Sigmoid colon (tissue), 4 donors: ENCODE measurements at regions not wholly inside any gene's neighbourhood (a gene's known extent, or its start where the extent isn't known, plus 50 kb on each side); places are given as distances from the start of the nearest gene placed in this dataset.
"Not testable (repeated sequence)": the region's sequence is repeated elsewhere in the genome, so short reads cannot be mapped to it uniquely, and the experiment has no call there.

Experiments used
- CTCF ChIP-seq, 4 experiments: fragments of 450-650 bp in 3 of 4; fragments of 200-600 bp in 1 of 4; IDR thresholded peaks; one replicate each; pipeline ENCODE4 v1.5.1; 2016 to 2019; ENCODE audit warnings: antibody characterized with exemption in 4 of 4, mild to moderate bottlenecking in 3 of 4, moderate library complexity in 2 of 4
- EP300 ChIP-seq, 4 donors: sonication (generic); formaldehyde crosslinking; IDR thresholded peaks; one replicate each; pipeline ENCODE4 v1.6.1; 2017; ENCODE audit warnings: antibody characterized with exemption in 4 of 4
- POLR2A ChIP-seq, 2 donors: fragments of 450-650 bp; IDR thresholded peaks; one replicate each; pipeline ENCODE4 v1.6.1; 2016; ENCODE audit warnings: antibody characterized with exemption in 2 of 2, mild to moderate bottlenecking in 2 of 2, moderate library complexity in 2 of 2
- POLR2AphosphoS5 ChIP-seq, 4 donors: sonication (generic); formaldehyde crosslinking; IDR thresholded peaks; one replicate each; pipeline ENCODE4 v1.6.1; 2017; ENCODE audit warnings: antibody characterized with exemption in 4 of 4

GRCh38 chr13:63829609-63830008 lies 2414.0 kb upstream of the PCDH20 start:
- not testable (repeated sequence) for TF ChIP-seq CTCF, POLR2A, POLR2AphosphoS5, EP300 (IDR thresholded peaks at IDR 0.05)
